ENCODE measurements at regions not wholly inside any gene's neighbourhood (a gene's known extent, or its start where the extent isn't known, plus 50 kb on each side); places are given as distances from the start of the nearest gene placed in this dataset.

DNA sequence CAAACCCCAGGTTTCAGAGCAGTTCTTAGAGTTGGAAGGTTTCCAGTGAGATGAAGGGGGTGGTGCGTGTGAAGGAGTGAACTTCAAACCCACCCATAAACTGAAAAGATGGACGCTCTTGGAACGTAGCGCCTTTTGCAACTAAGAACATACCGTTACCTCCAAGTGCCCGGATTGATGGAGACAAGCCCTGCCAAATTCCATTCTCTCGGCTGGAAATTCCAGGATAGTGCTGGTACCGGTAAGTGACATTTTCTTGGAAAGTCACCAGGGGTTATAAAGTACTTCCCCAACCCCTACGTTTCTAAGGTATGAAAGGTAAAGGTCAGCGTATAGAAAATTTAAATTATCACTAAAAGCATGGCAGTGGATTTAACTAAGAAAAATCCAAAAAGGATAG is 91.6 kb upstream of the CLDN14 start (continued):
- TF ChIP-seq, protein P1, sequence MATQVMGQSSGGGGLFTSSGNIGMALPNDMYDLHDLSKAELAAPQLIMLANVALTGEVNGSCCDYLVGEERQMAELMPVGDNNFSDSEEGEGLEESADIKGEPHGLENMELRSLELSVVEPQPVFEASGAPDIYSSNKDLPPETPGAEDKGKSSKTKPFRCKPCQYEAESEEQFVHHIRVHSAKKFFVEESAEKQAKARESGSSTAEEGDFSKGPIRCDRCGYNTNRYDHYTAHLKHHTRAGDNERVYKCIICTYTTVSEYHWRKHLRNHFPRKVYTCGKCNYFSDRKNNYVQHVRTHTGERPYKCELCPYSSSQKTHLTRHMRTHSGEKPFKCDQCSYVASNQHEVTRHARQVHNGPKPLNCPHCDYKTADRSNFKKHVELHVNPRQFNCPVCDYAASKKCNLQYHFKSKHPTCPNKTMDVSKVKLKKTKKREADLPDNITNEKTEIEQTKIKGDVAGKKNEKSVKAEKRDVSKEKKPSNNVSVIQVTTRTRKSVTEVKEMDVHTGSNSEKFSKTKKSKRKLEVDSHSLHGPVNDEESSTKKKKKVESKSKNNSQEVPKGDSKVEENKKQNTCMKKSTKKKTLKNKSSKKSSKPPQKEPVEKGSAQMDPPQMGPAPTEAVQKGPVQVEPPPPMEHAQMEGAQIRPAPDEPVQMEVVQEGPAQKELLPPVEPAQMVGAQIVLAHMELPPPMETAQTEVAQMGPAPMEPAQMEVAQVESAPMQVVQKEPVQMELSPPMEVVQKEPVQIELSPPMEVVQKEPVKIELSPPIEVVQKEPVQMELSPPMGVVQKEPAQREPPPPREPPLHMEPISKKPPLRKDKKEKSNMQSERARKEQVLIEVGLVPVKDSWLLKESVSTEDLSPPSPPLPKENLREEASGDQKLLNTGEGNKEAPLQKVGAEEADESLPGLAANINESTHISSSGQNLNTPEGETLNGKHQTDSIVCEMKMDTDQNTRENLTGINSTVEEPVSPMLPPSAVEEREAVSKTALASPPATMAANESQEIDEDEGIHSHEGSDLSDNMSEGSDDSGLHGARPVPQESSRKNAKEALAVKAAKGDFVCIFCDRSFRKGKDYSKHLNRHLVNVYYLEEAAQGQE (IDR thresholded peaks at IDR 0.05), result no peak
- TF ChIP-seq FOXA1 (IDR thresholded peaks at IDR 0.05) (no peak), JUND (IDR thresholded peaks at IDR 0.05) (no peak)
- TF ChIP-seq, protein P2, sequence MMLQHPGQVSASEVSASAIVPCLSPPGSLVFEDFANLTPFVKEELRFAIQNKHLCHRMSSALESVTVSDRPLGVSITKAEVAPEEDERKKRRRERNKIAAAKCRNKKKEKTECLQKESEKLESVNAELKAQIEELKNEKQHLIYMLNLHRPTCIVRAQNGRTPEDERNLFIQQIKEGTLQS (IDR thresholded peaks at IDR 0.05), result no peak
- TF ChIP-seq, protein P3, sequence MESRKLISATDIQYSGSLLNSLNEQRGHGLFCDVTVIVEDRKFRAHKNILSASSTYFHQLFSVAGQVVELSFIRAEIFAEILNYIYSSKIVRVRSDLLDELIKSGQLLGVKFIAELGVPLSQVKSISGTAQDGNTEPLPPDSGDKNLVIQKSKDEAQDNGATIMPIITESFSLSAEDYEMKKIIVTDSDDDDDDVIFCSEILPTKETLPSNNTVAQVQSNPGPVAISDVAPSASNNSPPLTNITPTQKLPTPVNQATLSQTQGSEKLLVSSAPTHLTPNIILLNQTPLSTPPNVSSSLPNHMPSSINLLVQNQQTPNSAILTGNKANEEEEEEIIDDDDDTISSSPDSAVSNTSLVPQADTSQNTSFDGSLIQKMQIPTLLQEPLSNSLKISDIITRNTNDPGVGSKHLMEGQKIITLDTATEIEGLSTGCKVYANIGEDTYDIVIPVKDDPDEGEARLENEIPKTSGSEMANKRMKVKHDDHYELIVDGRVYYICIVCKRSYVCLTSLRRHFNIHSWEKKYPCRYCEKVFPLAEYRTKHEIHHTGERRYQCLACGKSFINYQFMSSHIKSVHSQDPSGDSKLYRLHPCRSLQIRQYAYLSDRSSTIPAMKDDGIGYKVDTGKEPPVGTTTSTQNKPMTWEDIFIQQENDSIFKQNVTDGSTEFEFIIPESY (IDR thresholded peaks at IDR 0.05), result no peak

DNA sequence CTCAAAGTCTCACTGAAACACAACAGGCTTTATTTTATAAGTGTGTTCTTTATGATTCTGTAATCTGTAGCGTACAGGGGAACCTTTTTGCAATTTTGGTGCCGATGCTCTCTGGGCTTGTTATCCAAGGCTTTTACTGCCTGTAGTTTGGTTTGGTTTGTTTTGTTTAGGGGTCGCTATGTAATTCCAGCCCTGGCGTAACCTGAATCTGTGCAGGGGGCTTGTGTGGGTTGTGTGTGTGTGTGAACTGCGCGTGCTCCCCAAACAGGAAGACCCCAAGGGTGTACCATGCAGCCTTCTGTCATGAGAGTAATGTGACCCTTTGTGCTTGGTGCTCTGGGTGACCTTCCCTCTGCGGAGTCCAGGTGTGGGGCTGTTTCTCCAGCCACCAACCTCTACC is 92.1 kb upstream of the CLDN14 start:
- no peak for DNase-seq (ENCODE audit: low spot score)
- no peak overlapping the region for H3K27ac ChIP-seq (ENCODE audit: low read depth in 1 of 2, low read length in 2 of 2)
- no peak overlapping the region for H3K4me3 ChIP-seq (ENCODE audit: low read depth in 1 of 3, low read length in 3 of 3)
- 88% methylated on average over 7 of the region's 7 CpGs for WGBS
- no peaks in the 10 kb centered on the region for H3K4me1 ChIP-seq (ENCODE audit: control insufficient read depth in 4 of 4, insufficient read depth in 4 of 4, low read length in 3 of 4)
- TF ChIP-seq HNF4G (IDR thresholded peaks at IDR 0.05), result no peak
- TF ChIP-seq, protein P4, sequence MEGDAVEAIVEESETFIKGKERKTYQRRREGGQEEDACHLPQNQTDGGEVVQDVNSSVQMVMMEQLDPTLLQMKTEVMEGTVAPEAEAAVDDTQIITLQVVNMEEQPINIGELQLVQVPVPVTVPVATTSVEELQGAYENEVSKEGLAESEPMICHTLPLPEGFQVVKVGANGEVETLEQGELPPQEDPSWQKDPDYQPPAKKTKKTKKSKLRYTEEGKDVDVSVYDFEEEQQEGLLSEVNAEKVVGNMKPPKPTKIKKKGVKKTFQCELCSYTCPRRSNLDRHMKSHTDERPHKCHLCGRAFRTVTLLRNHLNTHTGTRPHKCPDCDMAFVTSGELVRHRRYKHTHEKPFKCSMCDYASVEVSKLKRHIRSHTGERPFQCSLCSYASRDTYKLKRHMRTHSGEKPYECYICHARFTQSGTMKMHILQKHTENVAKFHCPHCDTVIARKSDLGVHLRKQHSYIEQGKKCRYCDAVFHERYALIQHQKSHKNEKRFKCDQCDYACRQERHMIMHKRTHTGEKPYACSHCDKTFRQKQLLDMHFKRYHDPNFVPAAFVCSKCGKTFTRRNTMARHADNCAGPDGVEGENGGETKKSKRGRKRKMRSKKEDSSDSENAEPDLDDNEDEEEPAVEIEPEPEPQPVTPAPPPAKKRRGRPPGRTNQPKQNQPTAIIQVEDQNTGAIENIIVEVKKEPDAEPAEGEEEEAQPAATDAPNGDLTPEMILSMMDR (IDR thresholded peaks at IDR 0.05; ENCODE audit: low read depth, low read length, missing input control), result no peak
- TF ChIP-seq YY1 (IDR thresholded peaks at IDR 0.05), result no peak
- TF ChIP-seq TAF1 (conservative IDR thresholded peaks at IDR 0.05), result no peak
- TF ChIP-seq, protein P2 (IDR thresholded peaks at IDR 0.05), result no peak
- no peak for TF ChIP-seq JUND (IDR thresholded peaks at IDR 0.05)
- no peak for TF ChIP-seq FOXA2 (IDR thresholded peaks at IDR 0.05)
- TF ChIP-seq, protein P3 (IDR thresholded peaks at IDR 0.05), result no peak
- TF ChIP-seq GABPA (IDR thresholded peaks at IDR 0.05 in 1 of 2, conservative IDR thresholded peaks at IDR 0.05 in 1 of 2), result no peak
- TF ChIP-seq, protein P1 (IDR thresholded peaks at IDR 0.05), result no peak
- no peak for TF ChIP-seq EGR1 (IDR thresholded peaks at IDR 0.05; ENCODE audit: low read depth in 2 of 2)
- no peak for TF ChIP-seq HNF4A (conservative IDR thresholded peaks at IDR 0.05)
- TF ChIP-seq RAD21 (IDR thresholded peaks at IDR 0.05), result no peak
- H3K9me3 ChIP-seq (ENCODE audit: control insufficient read depth in 4 of 4, low read length in 3 of 4), result no peaks in the 10 kb centered on the region
- H3K36me3 ChIP-seq (ENCODE audit: control insufficient read depth in 4 of 4, insufficient read depth in 3 of 4, low read depth in 1 of 4, low read length in 3 of 4), result no peaks in the 10 kb centered on the region
- no peaks in the 10 kb centered on the region for H3K27me3 ChIP-seq (ENCODE audit: control insufficient read depth in 4 of 4, insufficient read depth in 4 of 4, low read length in 3 of 4)
- no peak overlapping the region for H3K9ac ChIP-seq (ENCODE audit: low read depth in 1 of 2, low read length in 2 of 2)

Measured in liver (tissue), 8 donors.